SH-SY5Y (cell line): ENCODE measurements at regions not wholly inside any gene's neighbourhood (a gene's known extent, or its start where the extent isn't known, plus 50 kb on each side); places are given as distances from the start of the nearest gene placed in this dataset.

ENCODE experiments used
- GATA2 ChIP-seq: IDR thresholded peaks from 2 replicates; pipeline ENCODE4 v1.6.1; 2011; ENCODE audit warnings: mild to moderate bottlenecking, low read depth, low read length
- GATA3 ChIP-seq: IDR thresholded peaks from 2 replicates; pipeline ENCODE4 v1.6.1; 2011; ENCODE audit warnings: low read depth, mild to moderate bottlenecking, low read length, moderate library complexity

- TF ChIP-seq GATA2, result no peak
- TF ChIP-seq GATA3, result no peak
Measured at GRCh38 chr3:40771112-40771511, 246.4 kb downstream of the ZNF621 start.
